Mesendoderm (in vitro differentiated cells): ENCODE measurements at regions not wholly inside any gene's neighbourhood (a gene's known extent, or its start where the extent isn't known, plus 50 kb on each side); places are given as distances from the start of the nearest gene placed in this dataset.

Experiments used
- DNase-seq: peaks from one replicate; pipeline ENCODE4 v3.0.0; 2013
- H2AK5ac ChIP-seq: 2 replicates; pipeline ENCODE4 v1.6.1; 2013; ENCODE audit warnings: low read length, inconsistent platforms
- H2BK120ac ChIP-seq: 2 replicates; pipeline ENCODE4 v1.6.1; 2013; ENCODE audit warnings: low read depth, mild to moderate bottlenecking, low read length, moderate library complexity, mixed read lengths
- H2BK15ac ChIP-seq: replicated peaks from 2 replicates; pipeline ENCODE4 v1.6.1; 2013; ENCODE audit warnings: low read depth, mild to moderate bottlenecking, moderate library complexity
- H2BK5ac ChIP-seq: 2 replicates; pipeline ENCODE4 v1.6.1; 2013; ENCODE audit warnings: low read length, inconsistent platforms
- H3K18ac ChIP-seq: 2 replicates; pipeline ENCODE4 v1.6.1; 2013; ENCODE audit warnings: mild to moderate bottlenecking, low read length, mixed read lengths
- H3K23ac ChIP-seq: one replicate; pipeline ENCODE4 v1.6.1; 2013; ENCODE audit warnings: low read length
- H3K27ac ChIP-seq: 2 replicates; pipeline ENCODE4 v1.5.1; 2013; ENCODE audit warnings: low read depth, mild to moderate bottlenecking, inconsistent platforms, low read length, moderate library complexity
- H3K27me3 ChIP-seq: 2 replicates; pipeline ENCODE4 v1.6.1; 2013; ENCODE audit warnings: low read length, control low read depth, mild to moderate bottlenecking, inconsistent platforms; ENCODE audit not compliant: insufficient read depth, poor library complexity
- H3K36me3 ChIP-seq: 2 replicates; pipeline ENCODE4 v1.6.1; 2013; ENCODE audit warnings: low read length, inconsistent platforms; ENCODE audit not compliant: control insufficient read depth, insufficient read depth
- H3K4ac ChIP-seq: one replicate; pipeline ENCODE4 v1.6.1; 2013; ENCODE audit warnings: low read depth, mild to moderate bottlenecking, low read length, moderate library complexity
- H3K4me1 ChIP-seq: 2 replicates; pipeline ENCODE4 v1.6.1; 2013; ENCODE audit warnings: low read depth, low read length, inconsistent platforms; ENCODE audit not compliant: control insufficient read depth
- H3K4me2 ChIP-seq: 2 replicates; pipeline ENCODE4 v1.6.1; 2013; ENCODE audit warnings: low read length
- H3K4me3 ChIP-seq: 2 replicates; pipeline ENCODE4 v1.5.1; 2013; ENCODE audit warnings: mild to moderate bottlenecking, low read length
- H3K56ac ChIP-seq: one replicate; pipeline ENCODE4 v1.6.1; 2013; ENCODE audit warnings: low read length
- H3K79me1 ChIP-seq: 2 replicates; pipeline ENCODE4 v1.6.1; 2013; ENCODE audit warnings: low read length, inconsistent platforms
- H3K79me2 ChIP-seq: 2 replicates; pipeline ENCODE4 v1.6.1; 2013; ENCODE audit warnings: mild to moderate bottlenecking, low read length; ENCODE audit not compliant: control insufficient read depth, insufficient read depth
- H3K9ac ChIP-seq: 2 replicates; pipeline ENCODE4 v1.6.1; 2013; ENCODE audit warnings: low read length, inconsistent platforms
- H4K5ac ChIP-seq: one replicate; pipeline ENCODE4 v1.6.1; 2013; ENCODE audit warnings: low read length
- H4K8ac ChIP-seq: one replicate; pipeline ENCODE4 v1.6.1; 2013; ENCODE audit warnings: low read depth, mild to moderate bottlenecking, control low read depth, low read length, moderate library complexity
- whole genome bisulfite sequencing: extraction: QIAGEN DNeasy Blood & Tissue Kit; methylation state at CpG from one replicate; pipeline ENCODE4 v1.1.7; 2013; ENCODE audit warnings: low lambda C conversion rate, missing lambda C conversion rate; ENCODE audit not compliant: insufficient coverage; ENCODE audit errors: extremely low coverage; 5-methylcytosine and 5-hydroxymethylcytosine counted together

- H2BK120ac ChIP-seq: no peak overlapping the region
- H3K4me2 ChIP-seq: no peak overlapping the region
- no peak overlapping the region for H2BK15ac ChIP-seq
- H3K36me3 ChIP-seq: no peaks in the 10 kb centered on the region
- H2AK5ac ChIP-seq: no peak overlapping the region
- no peaks in the 10 kb centered on the region for H3K27me3 ChIP-seq
- no peak overlapping the region for H3K18ac ChIP-seq
- no peak overlapping the region for H3K4ac ChIP-seq
- no peak overlapping the region for H3K56ac ChIP-seq
- no CpG with 5 or more reads among the region's 4 CpGs for WGBS
- H2BK5ac ChIP-seq: no peak overlapping the region
- no peaks in the 10 kb centered on the region for H3K79me2 ChIP-seq
- no peak overlapping the region for H4K5ac ChIP-seq
- no peak overlapping the region for H4K8ac ChIP-seq
- no peak overlapping the region for H3K9ac ChIP-seq
- no peak overlapping the region for H3K27ac ChIP-seq
- H3K79me1 ChIP-seq: no peaks in the 10 kb centered on the region
- no peaks in the 10 kb centered on the region for H3K4me1 ChIP-seq
- no peak overlapping the region for H3K23ac ChIP-seq
- no peak for DNase-seq
- no peak overlapping the region for H3K4me3 ChIP-seq
Observed at GRCh38 chr2:126342457-126342856, 313.5 kb upstream of the GYPC start.

GRCh38 chr2:126343136-126343535, 312.8 kb upstream of the GYPC start:
- no peak overlapping the region for H3K4me2 ChIP-seq
- WGBS: no CpG with 5 or more reads among the region's 2 CpGs
- H2BK5ac ChIP-seq: no peak overlapping the region
- no peaks in the 10 kb centered on the region for H3K4me1 ChIP-seq
- no peaks in the 10 kb centered on the region for H3K27me3 ChIP-seq
- H3K27ac ChIP-seq: no peak overlapping the region
- no peak overlapping the region for H4K8ac ChIP-seq
- no peaks in the 10 kb centered on the region for H3K79me1 ChIP-seq
- H4K5ac ChIP-seq: no peak overlapping the region
- H3K79me2 ChIP-seq: no peaks in the 10 kb centered on the region
- H2BK120ac ChIP-seq: no peak overlapping the region
- H3K4me3 ChIP-seq: no peak overlapping the region
- H3K4ac ChIP-seq: no peak overlapping the region
- DNase-seq: no peak
- H3K9ac ChIP-seq: no peak overlapping the region
- H3K56ac ChIP-seq: no peak overlapping the region
- no peak overlapping the region for H2BK15ac ChIP-seq
- no peak overlapping the region for H2AK5ac ChIP-seq
- H3K36me3 ChIP-seq: no peaks in the 10 kb centered on the region
- no peak overlapping the region for H3K23ac ChIP-seq
- no peak overlapping the region for H3K18ac ChIP-seq

GRCh38 chr2:126344493-126344892, 311.5 kb upstream of the GYPC start:
- H4K5ac ChIP-seq: no peak overlapping the region
- H3K23ac ChIP-seq: no peak overlapping the region
- H3K18ac ChIP-seq: no peak overlapping the region
- H3K4me3 ChIP-seq: no peak overlapping the region
- no CpG with 5 or more reads among the region's 2 CpGs for WGBS
- no peaks in the 10 kb centered on the region for H3K4me1 ChIP-seq
- H3K9ac ChIP-seq: no peak overlapping the region
- no peak overlapping the region for H3K4me2 ChIP-seq
- H3K36me3 ChIP-seq: no peaks in the 10 kb centered on the region
- H2BK15ac ChIP-seq: no peak overlapping the region
- H4K8ac ChIP-seq: no peak overlapping the region
- H3K4ac ChIP-seq: no peak overlapping the region
- H3K27me3 ChIP-seq: no peaks in the 10 kb centered on the region
- no peak overlapping the region for H2AK5ac ChIP-seq
- no peak for DNase-seq
- no peak overlapping the region for H2BK5ac ChIP-seq
- no peak overlapping the region for H3K56ac ChIP-seq
- no peaks in the 10 kb centered on the region for H3K79me2 ChIP-seq
- no peak overlapping the region for H3K27ac ChIP-seq
- H3K79me1 ChIP-seq: no peaks in the 10 kb centered on the region
- no peak overlapping the region for H2BK120ac ChIP-seq

- DNase-seq: no peak
- no CpG with 5 or more reads among the region's 1 CpG for WGBS
- no peaks in the 10 kb centered on the region for H3K4me1 ChIP-seq
- no peak overlapping the region for H2BK120ac ChIP-seq
- no peak overlapping the region for H3K4ac ChIP-seq
- no peaks in the 10 kb centered on the region for H3K36me3 ChIP-seq
- no peak overlapping the region for H3K23ac ChIP-seq
- H3K27me3 ChIP-seq: no peaks in the 10 kb centered on the region
- H3K79me1 ChIP-seq: no peaks in the 10 kb centered on the region
- no peak overlapping the region for H4K5ac ChIP-seq
- H2BK5ac ChIP-seq: no peak overlapping the region
- H3K56ac ChIP-seq: no peak overlapping the region
- no peak overlapping the region for H2BK15ac ChIP-seq
- H3K4me2 ChIP-seq: no peak overlapping the region
- H3K27ac ChIP-seq: no peak overlapping the region
- H4K8ac ChIP-seq: no peak overlapping the region
- no peak overlapping the region for H3K4me3 ChIP-seq
- H3K18ac ChIP-seq: no peak overlapping the region
- no peak overlapping the region for H3K9ac ChIP-seq
- no peak overlapping the region for H2AK5ac ChIP-seq
- H3K79me2 ChIP-seq: no peaks in the 10 kb centered on the region
Observed at GRCh38 chr2:126345691-126346090, 310.3 kb upstream of the GYPC start.

- Histone ChIP-seq H4K8ac (no peak overlapping the region), H3K4me3 (no peak overlapping the region), H3K79me2 (no peaks in the 10 kb centered on the region), H2BK5ac (no peak overlapping the region), H2BK15ac (no peak overlapping the region), H2BK120ac (no peak overlapping the region), H3K27ac (no peak overlapping the region), H2AK5ac (no peak overlapping the region), H3K27me3 (no peaks in the 10 kb centered on the region), H3K36me3 (no peaks in the 10 kb centered on the region), H3K56ac (no peak overlapping the region), H3K23ac (no peak overlapping the region), H3K4me1 (no peaks in the 10 kb centered on the region), H3K4me2 (no peak overlapping the region), H3K79me1 (no peaks in the 10 kb centered on the region), H3K18ac (no peak overlapping the region), H4K5ac (no peak overlapping the region), H3K4ac (no peak overlapping the region), H3K9ac (no peak overlapping the region)
- DNase-seq: no peak
- WGBS: no CpG with 5 or more reads among the region's 2 CpGs
Observed at GRCh38 chr2:126356631-126357030, 299.3 kb upstream of the GYPC start.

- H3K27ac ChIP-seq: no peak overlapping the region
- no peak overlapping the region for H3K56ac ChIP-seq
- H3K79me1 ChIP-seq: no peaks in the 10 kb centered on the region
- no peak overlapping the region for H3K4ac ChIP-seq
- H2BK5ac ChIP-seq: no peak overlapping the region
- H4K5ac ChIP-seq: no peak overlapping the region
- WGBS: no CpG with 5 or more reads among the region's 1 CpG
- H3K4me2 ChIP-seq: no peak overlapping the region
- no peak overlapping the region for H2BK120ac ChIP-seq
- H3K27me3 ChIP-seq: no peaks in the 10 kb centered on the region
- H3K9ac ChIP-seq: no peak overlapping the region
- H3K18ac ChIP-seq: no peak overlapping the region
- H3K79me2 ChIP-seq: no peaks in the 10 kb centered on the region
- H2BK15ac ChIP-seq: no peak overlapping the region
- H2AK5ac ChIP-seq: no peak overlapping the region
- no peak for DNase-seq
- no peaks in the 10 kb centered on the region for H3K36me3 ChIP-seq
- H3K23ac ChIP-seq: no peak overlapping the region
- H3K4me1 ChIP-seq: no peaks in the 10 kb centered on the region
- H4K8ac ChIP-seq: no peak overlapping the region
- no peak overlapping the region for H3K4me3 ChIP-seq
Observed at GRCh38 chr2:126358122-126358521, 297.8 kb upstream of the GYPC start.
